Neuronal stem cell (in vitro differentiated cells): ENCODE measurements at regions not wholly inside any gene's neighbourhood (a gene's known extent, or its start where the extent isn't known, plus 50 kb on each side); places are given as distances from the start of the nearest gene placed in this dataset.
A peak's percentile ranks its signal among the peaks of the same experiment; 100 is the strongest.

Experiments used
- DNase-seq: peaks from one replicate; pipeline ENCODE4 v3.0.0-alpha.2; 2013; ENCODE audit warnings: low spot score
- H2AFZ ChIP-seq: one replicate; pipeline ENCODE4 v1.6.1; 2013; ENCODE audit warnings: mild to moderate bottlenecking, low read length, inconsistent platforms
- H2AK5ac ChIP-seq: 2 replicates; pipeline ENCODE4 v1.6.1; 2013; ENCODE audit warnings: low read depth, mild to moderate bottlenecking, inconsistent platforms, low read length, moderate library complexity, mixed read lengths
- H2BK120ac ChIP-seq: 2 replicates; pipeline ENCODE4 v1.6.1; 2013; ENCODE audit warnings: low read depth, mild to moderate bottlenecking, inconsistent platforms, low read length, moderate library complexity, mixed read lengths
- H2BK12ac ChIP-seq: one replicate; pipeline ENCODE4 v1.6.1; 2013; ENCODE audit warnings: low read length, inconsistent platforms
- H2BK15ac ChIP-seq: 2 replicates; pipeline ENCODE4 v1.6.1; 2013; ENCODE audit warnings: mild to moderate bottlenecking, low read length, inconsistent platforms, mixed read lengths
- H2BK5ac ChIP-seq: one replicate; pipeline ENCODE4 v1.6.1; 2013; ENCODE audit warnings: inconsistent platforms, mild to moderate bottlenecking, low read length, moderate library complexity
- H3K14ac ChIP-seq: one replicate; pipeline ENCODE4 v1.6.1; 2013; ENCODE audit warnings: low read length, inconsistent platforms
- H3K18ac ChIP-seq: 2 replicates; pipeline ENCODE4 v1.6.1; 2013; ENCODE audit warnings: low read length, inconsistent platforms
- H3K23ac ChIP-seq: 2 replicates; pipeline ENCODE4 v1.6.1; 2013; ENCODE audit warnings: low read depth, mild to moderate bottlenecking, mixed read lengths, low read length, inconsistent platforms; ENCODE audit not compliant: poor library complexity
- H3K27ac ChIP-seq: replicated peaks from 3 replicates; pipeline ENCODE4 v1.5.1; 2013; ENCODE audit warnings: low read length, inconsistent platforms
- H3K27me3 ChIP-seq, 3 experiments: 2 replicates each; pipeline ENCODE4 v1.6.1; 2013; ENCODE audit warnings: low read length in 3 of 3, mild to moderate bottlenecking in 2 of 3, inconsistent platforms in 1 of 3, low read depth in 1 of 3, mixed read lengths in 1 of 3, moderate library complexity in 1 of 3; ENCODE audit not compliant: control insufficient read depth in 3 of 3, insufficient read depth in 3 of 3
- H3K36me3 ChIP-seq, 2 donors: replicated peaks in 1 of 2; 2 replicates each; pipeline ENCODE4 v1.6.1; 2013; ENCODE audit warnings: low read length in 2 of 2; ENCODE audit not compliant: control insufficient read depth in 2 of 2, insufficient read depth in 2 of 2
- H3K4ac ChIP-seq: 2 replicates; pipeline ENCODE4 v1.6.1; 2013; ENCODE audit warnings: inconsistent platforms, mild to moderate bottlenecking, low read length, moderate library complexity
- H3K4me1 ChIP-seq, 2 donors: 1 replicate in 1 of 2; 2 replicates in 1 of 2; pipeline ENCODE4 v1.6.1; 2013; ENCODE audit warnings: low read length in 2 of 2, low read depth in 1 of 2; ENCODE audit not compliant: control insufficient read depth in 2 of 2, insufficient read depth in 1 of 2
- H3K4me2 ChIP-seq: one replicate; pipeline ENCODE4 v1.6.1; 2013; ENCODE audit warnings: mild to moderate bottlenecking, low read length, inconsistent platforms; ENCODE audit not compliant: insufficient read depth, poor library complexity, severe bottlenecking
- H3K4me3 ChIP-seq, 2 donors: 2 replicates each; pipeline ENCODE4 v1.5.1; 2013; ENCODE audit warnings: low read length in 2 of 2, mild to moderate bottlenecking in 2 of 2, inconsistent platforms in 1 of 2, moderate library complexity in 1 of 2
- H3K79me1 ChIP-seq: one replicate; pipeline ENCODE4 v1.6.1; 2013; ENCODE audit warnings: low read depth, mild to moderate bottlenecking, inconsistent platforms, low read length, moderate library complexity
- H3K9ac ChIP-seq: one replicate; pipeline ENCODE4 v1.6.1; 2013; ENCODE audit warnings: mild to moderate bottlenecking, low read depth, low read length, inconsistent platforms; ENCODE audit not compliant: poor library complexity
- H3K9me3 ChIP-seq, 2 donors: replicated peaks in 1 of 2; 2 replicates each; pipeline versions ENCODE3 to v1.6.1; 2013; ENCODE audit warnings: low read length in 2 of 2, mild to moderate bottlenecking in 2 of 2, inconsistent platforms in 1 of 2, low read depth in 1 of 2, mixed read lengths in 1 of 2, moderate library complexity in 1 of 2; ENCODE audit not compliant: control insufficient read depth in 2 of 2, insufficient read depth in 1 of 2
- H4K8ac ChIP-seq: one replicate; pipeline ENCODE4 v1.6.1; 2013; ENCODE audit warnings: low read depth, mild to moderate bottlenecking, inconsistent platforms, low read length, moderate library complexity
- H4K91ac ChIP-seq: one replicate; pipeline ENCODE4 v1.6.1; 2013; ENCODE audit warnings: low read length, low read depth, mild to moderate bottlenecking, inconsistent platforms; ENCODE audit not compliant: poor library complexity
- WGBS, 2 donors: extraction: QIAGEN DNeasy Blood & Tissue Kit; methylation state at CpG; one replicate each; pipeline ENCODE4 v1.1.7; 2013; ENCODE audit warnings: missing lambda C conversion rate in 2 of 2, mixed read lengths in 1 of 2; ENCODE audit not compliant: insufficient read length in 2 of 2, insufficient replicate concordance in 1 of 2; ENCODE audit errors: extremely low coverage in 2 of 2; 5-methylcytosine and 5-hydroxymethylcytosine counted together

DNA sequence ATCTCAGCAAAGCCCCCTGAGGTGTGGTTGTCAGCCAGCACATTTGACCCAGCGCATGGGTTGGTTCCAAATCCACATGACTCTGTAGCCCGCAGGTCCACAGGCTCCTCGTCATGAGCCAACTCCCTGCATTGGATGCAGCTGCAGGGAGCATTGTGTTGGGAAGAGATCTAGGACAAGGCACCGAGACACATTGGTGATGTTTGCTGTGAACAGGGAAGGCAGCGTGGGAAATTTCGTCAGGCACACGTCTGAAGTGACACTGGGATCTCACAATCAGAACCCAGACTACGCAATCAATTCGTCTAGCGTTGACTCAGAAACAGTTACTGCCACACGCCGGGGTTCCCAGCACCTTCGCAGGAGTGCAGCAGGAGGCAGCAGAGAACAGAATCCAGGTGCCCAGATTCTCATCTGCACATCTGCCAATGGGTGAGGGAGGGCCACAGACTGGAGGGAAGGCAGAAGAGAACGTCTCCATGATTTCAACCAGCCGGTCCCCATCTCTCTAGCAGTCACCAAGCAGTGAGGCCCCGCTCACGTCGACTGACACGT is 177.0 kb downstream of the TTLL2 start:
- Histone ChIP-seq H3K4me2 (no peak overlapping the region), H4K8ac (no peak overlapping the region), H3K4ac (no peak overlapping the region), H3K23ac (peak overlapping the region; percentile 27), H3K27me3 (no peaks in the 10 kb centered on the region), H3K14ac (no peak overlapping the region), H3K4me3 (no peak overlapping the region), H3K27ac (no peak overlapping the region), H2BK120ac (peak overlapping the region; percentile 14), H4K91ac (no peak overlapping the region), H2BK15ac (peak overlapping the region; percentile 51), H2BK5ac (peak overlapping the region; percentile 15), H3K36me3 (no peaks in the 10 kb centered on the region), H3K18ac (peak overlapping the region; percentile 78), H3K9ac (no peak overlapping the region), H3K79me1 (no peaks in the 10 kb centered on the region), H2BK12ac (no peak overlapping the region), H2AK5ac (peak overlapping the region; percentile 35), H3K4me1 (peaks cover 0 to 9% of the 10 kb centered on the region in 2 donors), H2AFZ (no peak overlapping the region), H3K9me3 (no peaks in the 10 kb centered on the region)
- DNase-seq, result no peak
- no CpG with 5 or more reads among the region's 19 CpGs for WGBS, 2 donors

DNA sequence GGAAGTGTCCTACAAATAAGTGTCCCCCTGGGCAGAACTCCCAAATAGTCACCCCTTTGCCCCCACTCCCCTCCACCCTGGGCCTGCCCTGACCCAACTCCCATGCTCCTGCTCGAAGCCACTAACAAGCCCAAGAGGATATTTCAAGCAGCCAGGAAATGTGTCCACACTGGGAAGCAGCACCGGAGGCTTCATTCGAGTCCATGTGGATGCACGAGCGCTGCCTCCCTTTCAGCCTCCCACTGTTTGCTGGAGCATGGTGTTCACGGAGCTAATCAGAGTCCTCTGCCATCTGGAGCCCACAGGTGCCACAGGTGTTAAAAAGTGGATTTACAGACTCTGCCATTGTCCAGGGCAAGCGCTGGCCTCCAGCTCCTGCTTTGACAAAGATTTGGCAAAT is 177.6 kb downstream of the TTLL2 start:
- H2AK5ac ChIP-seq, result peak overlapping the region; percentile 2
- H3K27ac ChIP-seq, result no peak overlapping the region
- H3K4me3 ChIP-seq, result no peak overlapping the region
- WGBS, 2 donors, result no CpG with 5 or more reads among the region's 7 CpGs
- no peak overlapping the region for H2BK12ac ChIP-seq
- no peaks in the 10 kb centered on the region for H3K27me3 ChIP-seq
- H3K18ac ChIP-seq, result peak overlapping the region; percentile 20
- peak overlapping the region; percentile 15 for H2BK5ac ChIP-seq
- no peak overlapping the region for H2AFZ ChIP-seq
- H3K36me3 ChIP-seq, result no peaks in the 10 kb centered on the region
- H4K91ac ChIP-seq, result peak overlapping the region; percentile 40
- peak overlapping the region; percentile 73 for H2BK15ac ChIP-seq
- H3K4me2 ChIP-seq, result no peak overlapping the region
- DNase-seq, result no peak
- H3K79me1 ChIP-seq, result no peaks in the 10 kb centered on the region
- H3K9ac ChIP-seq, result no peak overlapping the region
- no peak overlapping the region for H2BK120ac ChIP-seq
- no peak overlapping the region for H4K8ac ChIP-seq
- H3K9me3 ChIP-seq, result no peaks in the 10 kb centered on the region
- peaks cover 0 to 9% of the 10 kb centered on the region in 2 donors for H3K4me1 ChIP-seq
- no peak overlapping the region for H3K14ac ChIP-seq
- no peak overlapping the region for H3K23ac ChIP-seq
- H3K4ac ChIP-seq, result no peak overlapping the region

DNA sequence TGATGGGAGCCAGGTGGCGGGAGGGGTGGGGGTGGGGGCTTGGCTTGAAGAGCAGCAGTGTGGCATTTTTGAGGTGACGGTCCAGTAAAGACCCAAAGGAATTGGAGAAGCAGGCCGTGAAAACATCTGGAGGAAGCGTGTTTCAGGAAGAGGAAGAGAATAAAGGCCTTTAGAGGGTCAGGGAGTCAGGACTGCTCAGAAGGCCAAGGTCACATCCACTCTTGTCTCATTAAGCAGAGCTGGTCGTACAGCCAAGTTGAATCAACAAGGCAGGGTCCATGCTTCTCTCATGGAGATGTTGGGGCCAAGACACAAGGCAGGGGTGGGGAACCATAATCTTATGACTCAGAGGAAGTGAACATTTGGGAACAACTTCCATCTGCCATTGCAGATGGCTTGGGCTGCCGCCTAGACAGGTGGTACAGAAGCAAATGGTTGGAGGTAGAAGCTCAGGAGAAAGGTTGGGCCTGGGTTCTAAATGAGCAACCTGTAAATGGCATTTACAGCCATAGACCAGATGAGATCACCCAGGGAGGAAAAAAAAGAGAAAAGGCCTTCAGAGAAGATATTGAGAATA is 179.6 kb downstream of the TTLL2 start:
- Histone ChIP-seq H3K9me3 (no peaks in the 10 kb centered on the region), H3K18ac (no peak overlapping the region), H3K4me1 (peaks cover 0 to 1% of the 10 kb centered on the region in 2 donors), H3K4ac (no peak overlapping the region), H3K79me1 (no peaks in the 10 kb centered on the region), H3K23ac (no peak overlapping the region), H2BK5ac (no peak overlapping the region), H3K27ac (no peak overlapping the region), H3K27me3 (no peaks in the 10 kb centered on the region), H3K14ac (no peak overlapping the region), H3K9ac (no peak overlapping the region), H3K36me3 (no peaks in the 10 kb centered on the region), H2AFZ (no peak overlapping the region), H2BK120ac (no peak overlapping the region), H3K4me2 (no peak overlapping the region), H2BK12ac (no peak overlapping the region), H4K91ac (no peak overlapping the region), H4K8ac (no peak overlapping the region), H2AK5ac (peak overlapping the region; percentile 6), H3K4me3 (no peak overlapping the region), H2BK15ac (no peak overlapping the region)
- DNase-seq, result no peak
- WGBS, 2 donors, result no CpG with 5 or more reads among the region's 6 CpGs

DNA sequence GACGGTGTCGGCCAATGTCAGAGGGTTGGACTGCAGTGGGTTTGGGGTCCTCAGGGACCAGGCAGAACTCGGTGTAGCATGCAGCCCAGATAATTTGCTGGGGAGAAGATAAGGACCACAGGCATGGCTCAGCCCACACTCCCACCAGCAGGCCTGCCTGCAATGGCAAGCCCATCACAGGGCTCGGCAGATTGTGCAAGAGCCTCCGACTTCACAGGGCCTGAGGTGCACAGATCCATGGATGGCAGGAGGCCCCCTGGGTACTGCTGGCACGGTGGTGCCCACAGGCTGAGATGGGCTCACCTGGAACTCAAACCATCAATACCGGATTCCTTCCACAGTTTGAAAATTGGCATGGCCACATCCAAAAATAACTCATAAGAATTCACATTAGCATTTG is 180.3 kb downstream of the TTLL2 start:
- H2AK5ac ChIP-seq, result no peak overlapping the region
- no CpG with 5 or more reads among the region's 7 CpGs for WGBS, 2 donors
- no peak overlapping the region for H3K4ac ChIP-seq

More for the DNA sequence above, 180.3 kb downstream of the TTLL2 start:
- peaks cover 0 to 1% of the 10 kb centered on the region in 2 donors for H3K4me1 ChIP-seq
- H2BK15ac ChIP-seq, result peak overlapping the region; percentile 71
- peak overlapping the region; percentile 82 for H3K18ac ChIP-seq
- H3K4me2 ChIP-seq, result no peak overlapping the region
- H3K27ac ChIP-seq, result no peak overlapping the region
- H3K79me1 ChIP-seq, result no peaks in the 10 kb centered on the region
- H3K14ac ChIP-seq, result no peak overlapping the region
- H2AFZ ChIP-seq, result no peak overlapping the region
- no peaks in the 10 kb centered on the region for H3K36me3 ChIP-seq
- H3K23ac ChIP-seq, result no peak overlapping the region
- H3K27me3 ChIP-seq, result no peaks in the 10 kb centered on the region
- no peak overlapping the region for H2BK12ac ChIP-seq
- no peaks in the 10 kb centered on the region for H3K9me3 ChIP-seq
- H3K9ac ChIP-seq, result no peak overlapping the region
- no peak overlapping the region for H4K8ac ChIP-seq
- H3K4me3 ChIP-seq, result no peak overlapping the region
- peak overlapping the region; percentile 82 for H4K91ac ChIP-seq
- DNase-seq, result no peak
- no peak overlapping the region for H2BK5ac ChIP-seq
- H2BK120ac ChIP-seq, result no peak overlapping the region
